PC-9 (cell line): ENCODE measurements at regions not wholly inside any gene's neighbourhood (a gene's known extent, or its start where the extent isn't known, plus 50 kb on each side); places are given as distances from the start of the nearest gene placed in this dataset.
"Not testable (repeated sequence)": the region's sequence is repeated elsewhere in the genome, so short reads cannot be mapped to it uniquely, and the experiment has no call there.

Experiments
- BruUV-seq: library from RNA; stranded (reverse); fragments of 400-500 nt; replicated peaks from 2 replicates; lab custom pipeline; 2021; lab: Mats Ljungman, UMichigan
- CTCF ChIA-PET: fragments of 300-600 bp; sonication (Branson Sonifier 250); formaldehyde crosslinking; loops from one replicate; lab custom pipeline; 2022; ENCODE audit warnings: antibody characterized with exemption; lab: Charles Lee
- POLR2A ChIA-PET: fragments of 300-600 bp; sonication (Branson Sonifier 250); formaldehyde crosslinking; loops from one replicate; lab custom pipeline; 2022; ENCODE audit warnings: antibody characterized with exemption; ENCODE audit not compliant: unreplicated experiment; lab: Charles Lee
- DNase-seq, 2 experiments: peaks; one replicate each; pipeline versions ENCODE4 v3.0.0 to v3.0.0-alpha.2; 2015 to 2022; ENCODE audit warnings: mixed read lengths in 1 of 2
- H2AFZ ChIP-seq: fragments of 200-600 bp; sonication (generic); 2 replicates; pipeline ENCODE4 v1.8.1; 2017; ENCODE audit warnings: antibody characterized with exemption
- H3F3A ChIP-seq: fragments of 200-600 bp; sonication (generic); 2 replicates; pipeline ENCODE4 v1.8.1; 2017; ENCODE audit warnings: antibody characterized with exemption, mild to moderate bottlenecking, low read depth; ENCODE audit not compliant: insufficient read depth
- H3K27ac ChIP-seq: fragments of 200-600 bp; sonication (generic); 2 replicates; pipeline ENCODE4 v1.6.1; 2016; ENCODE audit warnings: mixed run types
- H3K27me3 ChIP-seq: fragments of 200-600 bp; sonication (generic); 2 replicates; pipeline ENCODE4 v1.6.1; 2016; ENCODE audit warnings: low read depth, mixed run types; ENCODE audit not compliant: insufficient read depth
- H3K36me3 ChIP-seq: fragments of 200-600 bp; sonication (generic); 2 replicates; pipeline ENCODE4 v1.6.1; 2016; ENCODE audit warnings: low read depth, mixed run types
- H3K4me1 ChIP-seq: fragments of 200-600 bp; sonication (generic); replicated peaks from 2 replicates; pipeline ENCODE4 v1.6.1; 2016; ENCODE audit warnings: mixed run types; ENCODE audit not compliant: insufficient read depth
- H3K4me2 ChIP-seq: fragments of 200-600 bp; sonication (generic); 2 replicates; pipeline ENCODE4 v1.6.1; 2017; ENCODE audit warnings: mixed run types
- H3K4me3 ChIP-seq: fragments of 200-600 bp; sonication (generic); 2 replicates; pipeline ENCODE4 v1.6.1; 2016; ENCODE audit warnings: mixed run types
- H3K79me2 ChIP-seq: fragments of 200-600 bp; sonication (generic); 2 replicates; pipeline ENCODE4 v1.6.1; 2017; ENCODE audit warnings: low read depth, mixed run types
- H3K9me2 ChIP-seq: fragments of 200-600 bp; sonication (generic); 2 replicates; pipeline ENCODE4 v1.8.1; 2017; ENCODE audit warnings: mild to moderate bottlenecking; ENCODE audit not compliant: insufficient read depth
- H3K9me3 ChIP-seq: fragments of 200-600 bp; sonication (generic); 2 replicates; pipeline ENCODE4 v1.8.1; 2016; ENCODE audit warnings: low read depth; ENCODE audit not compliant: insufficient read depth
- H4K20me1 ChIP-seq: fragments of 200-600 bp; sonication (generic); 2 replicates; pipeline ENCODE4 v1.8.1; 2017; ENCODE audit not compliant: insufficient read depth
- EZH2 ChIP-seq: fragments of 200-600 bp; sonication (generic); IDR thresholded peaks from 2 replicates; pipeline ENCODE4 v1.8.0; 2017; ENCODE audit warnings: antibody characterized with exemption, low read depth
- intact Hi-C: fragments of 100-400 bp; cut with micrococcal nuclease; formaldehyde crosslinking; loops from one replicate; pipeline ENCODE4 v1.10.0; 2022; ENCODE audit not compliant: unreplicated experiment
- TF ChIP-seq, protein P1 (sequence below): fragments of 200-600 bp; sonication (generic); conservative IDR thresholded peaks from 2 replicates; pipeline ENCODE4 v1.6.1; 2017; ENCODE audit warnings: mixed run types, antibody characterized with exemption, mild to moderate bottlenecking, moderate library complexity

DNA sequence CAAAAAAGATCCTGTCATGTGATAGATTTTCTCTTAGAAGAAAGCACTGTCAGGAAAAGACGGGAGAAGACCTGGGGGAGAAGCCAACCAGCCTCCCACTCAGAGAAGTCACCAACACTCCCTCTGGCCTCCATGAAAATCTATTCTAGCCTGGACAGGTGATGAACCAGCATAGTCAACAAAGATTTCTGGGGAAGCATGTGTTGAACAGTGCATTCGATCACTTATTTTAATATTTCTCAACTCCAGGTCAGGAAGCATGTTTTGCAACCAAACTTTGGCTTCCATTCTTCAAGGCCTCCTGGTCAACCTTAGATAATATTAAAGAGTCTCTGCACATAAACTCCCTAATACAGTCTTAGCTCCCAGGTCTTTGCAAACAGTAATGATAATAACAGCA, 74.7 kb upstream of the ERCC4 start:
- H3K4me1 ChIP-seq, result no peaks in the 10 kb centered on the region
- ChIA-PET POLR2A (no interaction called here), CTCF (no interaction called here)
- no peaks in the 10 kb centered on the region for H3K36me3 ChIP-seq
- no peaks in the 10 kb centered on the region for H3K9me2 ChIP-seq
- no peaks in the 10 kb centered on the region for H4K20me1 ChIP-seq
- no peak overlapping the region for H3K27ac ChIP-seq
- TF ChIP-seq EZH2, result no peak
- TF ChIP-seq, protein P1, sequence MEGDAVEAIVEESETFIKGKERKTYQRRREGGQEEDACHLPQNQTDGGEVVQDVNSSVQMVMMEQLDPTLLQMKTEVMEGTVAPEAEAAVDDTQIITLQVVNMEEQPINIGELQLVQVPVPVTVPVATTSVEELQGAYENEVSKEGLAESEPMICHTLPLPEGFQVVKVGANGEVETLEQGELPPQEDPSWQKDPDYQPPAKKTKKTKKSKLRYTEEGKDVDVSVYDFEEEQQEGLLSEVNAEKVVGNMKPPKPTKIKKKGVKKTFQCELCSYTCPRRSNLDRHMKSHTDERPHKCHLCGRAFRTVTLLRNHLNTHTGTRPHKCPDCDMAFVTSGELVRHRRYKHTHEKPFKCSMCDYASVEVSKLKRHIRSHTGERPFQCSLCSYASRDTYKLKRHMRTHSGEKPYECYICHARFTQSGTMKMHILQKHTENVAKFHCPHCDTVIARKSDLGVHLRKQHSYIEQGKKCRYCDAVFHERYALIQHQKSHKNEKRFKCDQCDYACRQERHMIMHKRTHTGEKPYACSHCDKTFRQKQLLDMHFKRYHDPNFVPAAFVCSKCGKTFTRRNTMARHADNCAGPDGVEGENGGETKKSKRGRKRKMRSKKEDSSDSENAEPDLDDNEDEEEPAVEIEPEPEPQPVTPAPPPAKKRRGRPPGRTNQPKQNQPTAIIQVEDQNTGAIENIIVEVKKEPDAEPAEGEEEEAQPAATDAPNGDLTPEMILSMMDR, result no peak
- H3K4me2 ChIP-seq, result no peak overlapping the region
- H3K27me3 ChIP-seq, result peaks cover 85% of the 10 kb centered on the region
- H2AFZ ChIP-seq, result no peak overlapping the region
- H3K4me3 ChIP-seq, result no peak overlapping the region
- intact Hi-C loops, result no loop called here
- H3K79me2 ChIP-seq, result no peaks in the 10 kb centered on the region
- no peaks in the 10 kb centered on the region for H3K9me3 ChIP-seq
- no peaks in the 10 kb centered on the region for H3F3A ChIP-seq
- no peak for DNase-seq
- BruUV-seq, result no TSS peak

DNA sequence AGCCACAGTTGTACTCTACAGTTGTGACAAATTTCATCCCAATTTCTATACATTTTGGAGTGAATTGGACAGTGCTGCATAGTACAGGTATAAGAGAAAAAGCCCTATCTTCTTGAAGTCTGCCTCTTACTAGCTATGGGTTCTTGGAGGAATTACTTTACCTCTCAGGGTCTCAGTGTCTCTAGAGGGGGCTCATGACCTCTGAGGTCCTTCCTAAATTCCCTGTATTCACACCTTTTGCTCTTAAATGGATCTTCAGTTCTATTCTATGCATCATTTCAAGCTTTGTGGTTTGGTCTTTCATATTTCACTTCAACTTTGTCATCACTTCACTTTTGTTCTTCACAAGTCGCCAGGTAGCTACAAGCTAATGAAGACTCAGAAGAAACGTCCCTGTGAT, 71.2 kb upstream of the ERCC4 start:
- intact Hi-C loops, result no loop called here
- CTCF ChIA-PET, result no interaction called here
- POLR2A ChIA-PET, result no interaction called here
- Histone ChIP-seq H3K27ac (no peak overlapping the region), H3K79me2 (no peaks in the 10 kb centered on the region), H4K20me1 (no peaks in the 10 kb centered on the region), H3K9me2 (no peaks in the 10 kb centered on the region), H3K9me3 (no peaks in the 10 kb centered on the region), H3K4me1 (no peaks in the 10 kb centered on the region), H3K36me3 (no peaks in the 10 kb centered on the region), H2AFZ (no peak overlapping the region), H3K4me3 (no peak overlapping the region), H3F3A (no peaks in the 10 kb centered on the region), H3K27me3 (peaks cover 77% of the 10 kb centered on the region), H3K4me2 (no peak overlapping the region)
- TF ChIP-seq EZH2, result no peak
- TF ChIP-seq, protein P1, result no peak
- no peak for DNase-seq
- BruUV-seq, result no TSS peak

DNA sequence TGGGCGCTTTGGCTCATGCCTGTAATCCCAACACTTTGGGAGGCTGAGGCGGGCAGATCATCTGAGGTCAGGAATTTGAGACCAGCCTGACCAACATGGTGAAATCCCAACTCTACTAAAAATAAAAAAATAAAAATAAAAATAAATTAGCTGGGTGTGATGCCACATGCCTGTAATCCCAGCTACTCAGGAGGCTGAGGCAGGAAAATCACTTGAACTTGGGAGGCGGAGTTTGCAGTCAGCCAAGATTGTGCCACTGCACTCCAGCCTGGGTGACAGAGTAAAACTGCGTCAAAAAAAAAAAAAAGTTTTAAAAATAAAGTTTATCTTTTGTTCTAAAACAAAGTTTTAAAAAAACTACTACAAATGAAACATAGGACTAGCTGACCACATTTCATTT, 69.8 kb upstream of the ERCC4 start:
- H3K9me3 ChIP-seq, H4K20me1 ChIP-seq, H3K4me1 ChIP-seq, DNase-seq, H3F3A ChIP-seq, H3K27ac ChIP-seq, H3K4me2 ChIP-seq, H3K4me3 ChIP-seq, BruUV-seq, H3K36me3 ChIP-seq, POLR2A ChIA-PET, intact Hi-C loops, H3K79me2 ChIP-seq, H2AFZ ChIP-seq, H3K9me2 ChIP-seq: not testable (repeated sequence)
- H3K27me3 ChIP-seq, result peaks cover 76% of the 10 kb centered on the region
- CTCF ChIA-PET, result interaction anchor here (0.8 kb wide), 1 partner anchor 22 kb away, joined by 7 read pairs; no protein-coding TSS in a partner anchor

DNA sequence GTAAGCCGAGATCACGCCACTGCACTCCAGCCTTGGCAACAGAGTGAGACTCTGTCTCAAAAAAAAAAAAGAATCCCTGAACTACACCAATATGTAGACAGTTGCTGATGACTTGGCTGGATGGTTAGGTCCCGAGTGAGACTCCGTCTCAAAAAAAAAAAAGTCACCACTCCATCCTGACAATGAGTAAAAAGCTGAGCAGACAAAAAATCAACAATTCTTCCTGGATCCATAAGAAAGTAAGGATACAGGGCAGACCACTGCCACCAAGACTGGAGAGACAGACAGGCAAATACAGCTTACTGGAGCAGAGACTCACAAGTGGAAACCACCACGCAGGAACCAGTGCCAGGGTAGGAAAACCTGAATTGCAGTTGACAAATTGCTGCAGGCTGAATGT, 67.1 kb upstream of the ERCC4 start:
- Histone ChIP-seq H3K9me3 (no peaks in the 10 kb centered on the region), H3K4me3 (no peak overlapping the region), H4K20me1 (no peaks in the 10 kb centered on the region), H3K9me2 (no peaks in the 10 kb centered on the region), H2AFZ (no peak overlapping the region), H3K79me2 (no peaks in the 10 kb centered on the region), H3K27ac (no peak overlapping the region), H3K4me2 (no peak overlapping the region), H3F3A (no peaks in the 10 kb centered on the region), H3K4me1 (no peaks in the 10 kb centered on the region), H3K27me3 (peaks cover 75% of the 10 kb centered on the region), H3K36me3 (no peaks in the 10 kb centered on the region)
- BruUV-seq, result no TSS peak
- intact Hi-C loops, result no loop called here
- ChIA-PET POLR2A (no interaction called here), CTCF (no interaction called here)
- no peak for DNase-seq
- TF ChIP-seq EZH2, result no peak
- TF ChIP-seq, protein P1, result no peak
